GM19452 (cell line): ENCODE measurements at regions not wholly inside any gene's neighbourhood (a gene's known extent, or its start where the extent isn't known, plus 50 kb on each side); places are given as distances from the start of the nearest gene placed in this dataset.

ENCODE experiments used
- ATAC-seq: cut with Tn5 transposase; IDR thresholded peaks from one replicate; pipeline ENCODE4 v1.9.1; 2021; ENCODE audit not compliant: unreplicated experiment

DNA sequence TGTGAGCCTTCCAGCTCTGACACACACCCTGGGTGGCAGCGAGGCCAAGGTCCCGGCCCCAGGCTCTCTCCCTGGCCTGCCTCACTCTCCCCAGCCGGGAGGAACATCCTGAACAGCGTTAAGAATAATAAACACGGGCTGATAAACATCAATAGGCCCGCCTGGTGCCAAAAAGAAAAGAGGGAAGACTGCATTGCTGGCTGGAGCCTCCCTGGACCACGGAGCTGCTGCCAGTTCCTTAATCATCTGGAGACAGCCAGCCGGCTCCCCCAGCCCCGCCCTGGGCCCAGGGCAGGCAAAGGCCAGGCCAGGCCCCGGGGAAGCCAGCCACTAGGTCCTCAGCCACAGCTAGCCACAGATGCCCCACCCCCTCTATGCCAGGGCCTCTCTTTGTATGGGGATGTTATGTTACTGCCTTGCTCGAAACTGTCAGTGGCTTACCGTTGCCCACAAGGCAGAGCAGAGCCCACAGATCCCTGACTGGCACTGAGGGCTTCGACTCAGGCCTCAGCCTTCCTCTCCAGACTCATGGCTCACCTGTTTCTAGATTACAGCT, 293.7 kb downstream of the DYSF start:
- ATAC-seq = no peak

- no peak for ATAC-seq
Observed at GRCh38 chr2:71744781-71745180, 291.4 kb downstream of the DYSF start.

- no peak for ATAC-seq
Observed at GRCh38 chr2:71743995-71744675, 290.8 kb downstream of the DYSF start.

DNA sequence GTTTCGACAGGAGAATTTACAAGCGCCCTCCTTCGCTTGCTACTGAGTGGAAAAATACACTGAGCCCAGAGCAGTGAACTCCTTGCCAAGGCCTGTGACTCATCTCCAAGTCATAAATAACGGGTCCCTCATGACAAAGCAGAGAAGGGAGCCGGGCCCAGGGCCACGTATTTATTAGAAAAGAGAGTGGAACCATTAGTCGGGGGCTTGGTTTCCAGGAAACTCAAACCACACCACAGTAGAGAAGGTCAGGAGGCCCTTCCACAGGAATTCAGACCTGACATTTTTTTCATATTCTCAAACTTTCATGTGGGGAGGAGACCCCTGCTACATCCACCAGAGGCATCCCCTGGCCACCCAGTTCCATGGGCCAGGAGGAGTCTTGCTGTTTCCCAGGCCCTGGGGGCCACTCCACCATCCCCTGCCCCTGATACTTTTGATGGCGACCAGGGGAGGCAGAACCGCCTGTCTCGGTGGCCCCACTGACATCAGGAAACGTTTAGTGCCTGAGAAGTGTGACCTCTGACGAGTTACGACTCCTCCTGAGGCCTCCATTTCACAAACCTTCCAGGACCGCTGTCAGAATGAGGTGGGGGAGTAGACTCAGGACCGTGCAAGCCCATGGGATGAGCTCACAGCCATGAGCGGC, 289.7 kb downstream of the DYSF start:
- no peak for ATAC-seq

DNA sequence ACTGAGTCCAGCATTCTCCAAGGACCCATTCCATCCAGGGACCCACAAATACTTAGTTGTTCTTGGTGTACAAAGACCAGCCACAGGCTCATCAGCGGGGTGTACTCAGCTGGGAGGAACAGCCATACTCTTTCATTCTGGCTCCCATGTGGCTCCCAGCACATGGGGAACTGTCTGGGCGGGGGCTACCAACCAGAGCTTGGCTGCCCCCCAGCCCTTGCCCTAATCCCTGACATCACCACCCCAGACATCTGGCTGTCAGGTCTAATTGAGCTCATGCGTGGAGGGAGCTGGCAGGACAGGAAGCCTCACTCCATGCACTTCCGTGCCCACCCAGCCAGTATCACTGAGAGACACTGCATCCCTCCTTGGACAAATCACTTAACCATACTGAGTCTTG, 283.6 kb downstream of the DYSF start:
- ATAC-seq = no peak

- no peak for ATAC-seq
Observed at GRCh38 chr2:71736091-71736861, 282.9 kb downstream of the DYSF start.
